RPMI7951 (cell line): ENCODE measurements at regions not wholly inside any gene's neighbourhood (a gene's known extent, or its start where the extent isn't known, plus 50 kb on each side); places are given as distances from the start of the nearest gene placed in this dataset.
"Not testable (repeated sequence)": the region's sequence is repeated elsewhere in the genome, so short reads cannot be mapped to it uniquely, and the experiment has no call there.

Source experiments
- DNase-seq: peaks from one replicate; pipeline ENCODE4 v3.0.0-alpha.2; 2012; ENCODE audit warnings: low read depth

DNA sequence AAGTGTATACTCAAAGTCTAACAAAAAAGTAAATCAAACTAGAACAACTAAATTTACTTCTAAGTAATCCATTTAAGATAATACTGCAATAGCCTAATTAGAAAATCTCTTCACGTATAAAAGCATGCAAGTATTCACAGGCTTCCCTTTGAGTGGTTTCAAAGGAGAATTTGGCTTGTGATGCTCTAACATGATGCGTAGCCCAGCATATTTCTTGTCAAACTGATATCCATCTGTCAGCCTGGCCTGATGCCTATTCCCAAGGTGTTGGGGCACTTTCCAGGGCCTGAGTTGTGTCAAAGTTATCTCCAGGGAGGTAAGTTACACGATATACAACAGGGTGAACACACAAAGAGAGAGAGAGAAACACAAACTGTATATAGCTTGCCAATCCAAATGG is 287.0 kb upstream of the MAGEB18 start:
- no peak for DNase-seq

DNA sequence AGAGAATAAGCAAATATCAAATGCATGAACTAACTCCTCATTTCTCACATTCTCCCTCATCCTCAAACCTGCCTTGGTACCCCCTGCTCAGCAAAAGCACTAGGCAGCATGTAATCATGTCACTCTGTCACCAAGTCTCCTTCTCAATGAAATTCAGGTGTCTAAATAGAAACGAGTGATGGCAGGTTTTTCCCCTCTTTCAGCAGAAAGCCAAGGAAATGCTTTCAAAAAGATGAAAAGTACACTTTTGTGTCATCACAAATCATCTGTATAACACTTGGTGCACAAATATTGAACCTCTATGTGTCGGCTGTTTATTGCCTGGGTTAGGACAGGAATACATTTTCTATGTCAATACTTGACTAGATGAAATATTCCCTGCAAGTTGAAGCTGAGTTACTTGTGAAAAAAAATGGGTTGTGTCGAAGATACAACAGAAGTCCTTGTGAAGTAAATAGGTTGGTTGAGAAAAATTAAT is 285.1 kb upstream of the MAGEB18 start:
- DNase-seq, result no peak

DNA sequence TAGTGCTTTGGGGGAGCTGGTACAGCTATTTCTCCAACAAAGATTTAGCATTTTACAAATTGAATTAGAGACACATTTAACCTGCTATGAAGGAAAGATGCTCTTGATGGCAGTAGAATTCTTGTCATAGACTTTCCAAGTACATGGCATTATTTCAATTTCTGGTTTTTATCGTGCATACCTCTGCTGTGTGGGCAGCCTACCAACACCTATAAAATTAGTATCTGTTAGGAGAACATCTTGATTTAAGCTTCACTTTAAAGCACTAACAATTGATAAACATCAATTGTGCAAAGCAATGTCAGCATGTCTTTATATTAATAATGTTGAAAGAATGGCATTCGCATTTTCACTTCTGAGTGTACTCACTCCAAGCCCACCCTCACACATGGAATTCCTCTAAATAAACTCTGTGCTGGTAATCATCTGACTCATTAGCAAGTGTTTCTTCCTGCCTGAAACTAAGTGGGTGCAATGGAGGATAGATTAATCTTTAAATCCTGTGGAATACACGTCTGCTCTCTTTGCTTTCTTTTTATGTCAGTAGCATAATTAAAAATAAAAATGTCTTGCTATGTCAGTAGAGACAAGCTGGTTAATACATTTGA is 279.8 kb upstream of the MAGEB18 start:
- DNase-seq, result no peak

DNA sequence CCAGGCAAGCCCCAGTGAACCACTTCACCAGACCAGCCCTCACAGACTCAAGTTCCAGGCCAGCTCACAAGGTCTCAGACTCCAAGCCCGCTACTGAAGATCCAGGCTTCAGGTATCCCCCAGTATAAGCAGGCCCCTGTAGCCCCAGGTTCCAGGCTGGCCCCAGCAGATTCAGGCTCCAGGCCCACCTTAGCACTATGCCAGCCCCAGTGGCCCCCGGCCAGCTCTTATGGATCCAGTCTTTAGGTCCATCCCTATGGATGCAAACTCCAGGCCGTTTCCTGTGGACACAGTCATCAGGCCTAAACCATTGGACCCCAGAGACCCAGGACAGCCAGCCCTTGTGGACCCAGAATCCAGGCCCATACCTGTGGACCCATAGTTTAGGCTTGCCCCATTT is 277.8 kb upstream of the MAGEB18 start:
- no peak for DNase-seq

DNA sequence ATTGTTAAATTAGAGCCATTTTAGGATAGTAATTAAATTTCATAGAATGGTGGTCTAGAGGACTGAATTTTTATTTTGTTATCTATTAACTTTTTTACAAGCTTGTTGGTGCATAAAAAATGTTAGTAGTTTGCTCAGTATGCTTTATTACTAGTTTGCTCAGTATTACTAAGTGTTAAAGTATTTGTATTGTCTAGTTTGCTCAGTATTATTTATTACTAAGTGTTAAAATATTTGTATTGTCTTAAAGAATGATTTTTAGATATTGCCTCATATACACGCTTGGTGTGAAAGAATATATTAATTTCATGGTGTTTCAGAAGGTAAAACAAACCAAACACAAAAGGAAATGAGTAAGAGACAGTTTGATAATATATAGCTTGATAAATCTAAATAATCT is 268.4 kb upstream of the MAGEB18 start:
- no peak for DNase-seq

DNA sequence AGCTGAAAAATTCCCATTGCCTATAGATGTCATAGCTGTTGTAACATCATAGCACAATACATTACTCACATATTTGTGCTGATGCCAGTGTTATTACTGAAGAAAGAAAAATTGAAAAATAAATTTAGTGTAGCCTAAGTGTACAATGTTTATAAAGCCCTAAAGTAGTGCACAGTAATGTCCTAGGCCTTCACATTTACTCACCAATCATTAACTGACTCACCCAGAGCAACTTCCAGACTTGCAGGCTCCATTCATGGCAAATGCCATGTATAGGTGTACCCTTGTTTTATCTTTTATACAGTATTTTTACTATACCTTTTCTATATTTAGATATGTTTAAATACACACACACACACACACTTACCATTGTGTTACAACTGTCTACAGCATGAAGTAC is 265.4 kb upstream of the MAGEB18 start:
- no peak for DNase-seq

DNA sequence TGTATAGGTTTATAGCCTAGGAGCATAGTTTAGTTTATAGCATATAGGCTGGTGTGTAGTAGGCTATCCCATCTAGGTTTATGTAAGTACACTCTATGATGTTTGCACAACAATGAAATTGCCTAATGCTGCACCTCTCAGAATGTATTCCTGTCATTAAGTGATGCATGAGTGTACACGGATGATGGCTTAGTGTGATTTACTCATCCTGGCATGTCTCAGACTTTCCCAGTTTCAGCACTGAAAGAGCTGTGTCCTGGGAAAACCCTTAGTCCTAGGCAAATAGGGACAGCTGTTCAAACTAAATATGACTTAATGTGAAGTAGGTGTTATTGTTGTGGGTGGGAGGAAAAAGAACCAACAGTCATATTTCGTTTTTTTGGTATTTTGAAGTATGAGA is 264.9 kb upstream of the MAGEB18 start:
- DNase-seq, result no peak

DNA sequence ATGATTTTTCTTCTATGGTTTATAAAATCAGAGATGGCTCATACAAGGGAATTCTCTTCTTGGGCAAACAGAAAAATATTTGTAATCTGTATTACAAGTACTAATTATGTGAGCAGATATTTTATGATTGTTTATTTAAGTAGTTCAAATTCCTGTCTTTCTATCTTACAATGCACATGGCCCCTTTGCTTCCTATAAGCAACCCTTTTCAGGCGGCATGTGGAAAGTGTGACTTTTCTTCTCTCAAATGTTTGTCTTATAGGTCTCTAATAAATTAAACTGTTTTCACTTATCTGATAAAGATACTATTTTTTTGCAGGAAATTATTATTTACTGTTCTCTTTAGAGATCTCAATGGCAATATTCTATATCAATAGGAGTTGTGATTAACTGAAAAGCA is 259.3 kb upstream of the MAGEB18 start:
- no peak for DNase-seq

DNA sequence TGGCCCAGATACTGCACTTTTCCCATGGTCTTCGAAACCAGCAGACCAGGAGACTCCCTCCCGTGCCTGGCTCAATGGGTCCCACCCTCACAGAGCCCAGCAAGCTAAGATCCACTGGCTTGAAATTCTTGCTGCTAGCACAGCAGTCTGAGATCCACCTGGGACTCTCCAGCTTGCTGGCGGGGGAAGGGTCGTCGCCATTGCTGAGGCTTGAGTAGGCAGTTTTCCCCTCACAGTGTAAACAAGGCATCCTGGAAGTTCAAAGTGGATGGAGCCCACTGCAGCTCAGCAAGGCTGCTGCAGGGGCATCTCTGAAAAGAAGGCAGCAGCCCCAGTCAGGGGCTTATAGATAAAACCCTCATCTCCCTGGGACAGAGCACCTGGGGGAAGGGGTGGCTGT is 255.6 kb upstream of the MAGEB18 start:
- not testable (repeated sequence) for DNase-seq

DNA sequence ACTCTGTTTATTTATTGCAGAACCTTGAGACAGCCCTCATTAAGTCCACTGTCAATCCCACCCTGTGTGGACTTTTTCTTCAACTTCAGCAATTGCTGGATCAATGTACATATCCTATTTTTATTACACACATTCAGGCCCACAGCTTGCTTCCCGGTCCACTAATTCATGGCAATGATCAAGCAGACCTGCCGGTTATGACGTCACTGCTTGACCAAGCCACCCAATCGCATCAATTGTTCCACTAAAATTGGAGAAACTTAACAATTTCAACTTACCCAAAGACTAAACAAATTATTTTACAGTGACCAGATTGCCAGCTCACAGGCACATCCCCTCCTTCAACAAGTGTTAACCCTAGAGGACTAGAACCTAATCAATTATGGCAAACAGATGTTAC is 240.4 kb upstream of the MAGEB18 start:
- DNase-seq, result no peak

DNA sequence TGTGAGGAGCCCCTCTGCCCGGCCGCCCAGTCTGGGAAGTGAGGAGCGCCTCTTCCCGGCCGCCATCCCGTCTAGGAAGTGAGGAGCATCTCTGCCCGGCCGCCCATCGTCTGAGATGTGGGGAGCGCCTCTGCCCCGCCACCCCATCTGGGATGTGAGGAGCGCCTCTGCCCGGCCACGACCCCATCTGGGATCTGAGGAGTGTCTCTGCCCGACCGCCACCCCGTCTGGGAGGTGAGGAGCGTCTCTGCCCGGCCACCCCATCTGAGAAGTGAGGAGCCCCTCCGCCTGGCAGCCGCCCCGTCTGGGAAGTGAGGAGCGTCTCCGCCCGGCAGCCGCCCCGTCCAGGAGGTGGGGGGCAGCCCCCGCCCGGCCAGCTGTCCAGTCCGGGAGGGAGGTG is 232.4 kb upstream of the MAGEB18 start:
- DNase-seq, result not testable (repeated sequence)

DNA sequence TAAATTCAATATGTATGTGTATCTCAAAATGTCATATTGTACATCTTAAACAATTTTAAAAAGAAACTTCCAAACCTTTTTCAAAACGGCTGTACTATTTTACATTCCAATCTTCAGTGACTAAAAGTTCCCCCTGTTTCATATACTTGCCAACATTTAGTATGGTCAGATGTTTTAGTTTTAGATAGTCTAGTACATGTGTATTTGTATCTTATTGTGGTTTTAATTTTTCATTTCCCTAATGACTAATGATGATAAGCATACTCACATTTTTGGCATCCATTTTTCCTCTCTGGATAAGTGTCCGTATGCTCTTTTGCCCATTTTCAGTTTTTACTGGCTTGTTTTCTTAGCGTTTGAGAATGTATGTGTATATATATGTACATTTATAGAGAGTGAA is 212.2 kb upstream of the MAGEB18 start:
- no peak for DNase-seq

DNA sequence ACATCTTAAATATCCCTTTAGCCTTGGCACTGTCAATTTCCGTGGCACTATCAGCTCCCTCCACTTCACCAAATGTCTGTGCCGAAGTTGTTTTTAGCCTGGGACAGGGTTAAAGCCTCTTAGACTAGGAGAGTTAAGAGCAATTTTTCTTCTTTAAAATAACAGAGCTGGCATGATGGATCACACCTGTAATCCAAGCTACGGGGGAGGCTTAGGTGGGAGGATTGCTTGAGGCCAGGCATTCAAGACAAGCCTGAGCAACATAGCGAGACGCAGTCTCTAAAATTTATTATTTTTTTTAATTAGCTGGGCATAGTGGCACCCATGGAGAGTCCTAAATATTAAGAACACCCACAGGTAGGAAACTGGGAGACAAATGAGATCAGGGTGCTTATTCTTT is 209.8 kb upstream of the MAGEB18 start:
- no peak for DNase-seq

DNA sequence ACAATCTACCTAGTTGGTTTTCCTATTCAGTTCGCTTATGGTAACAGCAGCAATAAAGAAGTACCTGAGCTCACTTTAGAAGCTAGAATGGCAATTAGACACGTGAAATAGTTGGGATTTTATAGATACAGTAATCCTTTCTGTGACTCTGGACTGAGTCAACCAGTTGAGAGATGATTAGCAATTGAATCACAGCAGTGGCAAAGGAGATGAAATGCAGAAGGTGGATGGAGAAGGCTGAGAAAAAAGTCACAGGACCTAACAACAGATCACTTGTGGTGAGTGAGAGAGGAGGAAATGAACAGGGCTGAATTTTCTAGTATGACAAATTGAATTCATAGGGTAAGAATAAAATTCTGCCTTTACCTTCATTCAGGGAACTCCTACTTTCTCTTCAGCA is 197.1 kb upstream of the MAGEB18 start:
- DNase-seq, result no peak

DNA sequence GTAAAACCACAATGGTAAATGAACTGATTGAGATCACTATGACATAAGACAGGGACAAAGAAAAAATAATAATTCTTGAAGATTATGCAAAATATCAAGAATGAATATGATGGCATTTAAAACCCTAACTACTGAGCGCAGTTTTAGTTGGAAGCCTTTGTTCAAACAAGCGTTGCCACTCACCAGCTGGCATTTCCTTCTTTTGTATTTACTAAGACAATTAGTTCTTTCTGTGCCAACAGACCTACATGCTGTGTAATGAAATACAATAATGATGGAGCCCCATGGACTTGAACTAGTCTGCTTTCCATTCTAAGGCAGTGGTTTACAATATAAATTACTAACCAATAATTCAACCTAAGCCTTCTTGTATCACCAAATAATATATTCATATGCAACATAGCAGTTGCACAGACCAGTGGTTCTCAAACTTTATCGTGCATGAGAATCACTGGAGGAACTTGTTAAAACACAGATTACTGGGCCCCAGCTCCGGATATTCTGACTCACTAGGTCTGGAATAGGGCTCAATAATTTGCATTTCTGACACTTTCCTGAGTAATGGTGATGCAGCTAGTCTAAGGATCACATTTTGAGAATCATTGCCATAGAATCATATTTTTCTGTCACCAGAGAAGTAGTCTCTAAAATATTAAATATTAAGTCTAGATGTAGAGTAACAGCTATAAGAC is 196.4 kb upstream of the MAGEB18 start:
- no peak for DNase-seq

DNA sequence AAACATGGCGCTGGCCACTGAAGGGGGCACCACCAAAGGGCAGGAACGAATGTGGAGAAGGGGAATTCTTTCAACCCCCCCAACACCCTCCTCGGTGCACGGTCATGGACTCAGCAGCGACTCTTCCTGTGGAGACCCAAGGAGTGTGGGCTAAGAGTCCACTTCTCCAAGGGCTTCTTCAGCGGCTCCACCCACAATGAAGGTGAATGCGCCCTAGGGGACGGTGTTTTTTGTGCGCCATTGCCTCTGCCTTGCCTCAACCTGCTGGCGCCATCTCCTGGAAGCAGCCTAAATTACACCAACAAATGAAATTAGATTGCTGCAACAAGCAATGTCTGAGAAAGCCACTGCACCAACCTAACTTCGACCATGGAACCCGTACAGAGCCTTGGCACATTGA is 169.2 kb upstream of the MAGEB18 start:
- DNase-seq, result no peak

DNA sequence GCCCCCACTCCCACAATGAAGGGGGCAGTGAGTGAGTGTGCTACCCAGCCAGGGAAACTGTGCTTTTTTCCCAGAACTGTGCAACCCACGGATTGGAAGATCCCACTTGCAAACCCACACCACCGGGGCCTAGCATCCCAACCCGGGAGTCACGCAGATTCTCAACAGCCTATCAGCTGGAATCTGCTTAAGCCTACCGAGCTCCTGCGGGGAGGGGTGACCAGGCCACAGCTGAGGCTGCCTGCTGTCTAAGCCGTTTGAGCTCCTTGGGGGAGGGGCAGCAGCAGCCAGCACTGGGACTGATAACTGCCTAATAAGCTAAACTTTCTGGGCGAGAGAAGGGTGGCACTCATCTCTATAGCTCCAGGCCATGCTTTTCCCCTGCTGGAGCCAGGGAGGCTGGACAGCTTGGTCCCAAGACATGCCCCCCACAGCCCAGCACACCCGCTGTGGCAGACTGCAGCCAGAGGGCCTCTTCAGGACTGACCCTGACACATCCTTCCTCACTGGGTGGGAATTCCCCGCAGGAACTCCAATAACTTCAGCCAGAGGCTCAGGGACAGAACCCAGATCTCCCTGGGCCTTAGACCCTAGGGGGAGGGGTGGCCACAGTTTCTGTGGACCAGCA is 161.3 kb upstream of the MAGEB18 start:
- no peak for DNase-seq

DNA sequence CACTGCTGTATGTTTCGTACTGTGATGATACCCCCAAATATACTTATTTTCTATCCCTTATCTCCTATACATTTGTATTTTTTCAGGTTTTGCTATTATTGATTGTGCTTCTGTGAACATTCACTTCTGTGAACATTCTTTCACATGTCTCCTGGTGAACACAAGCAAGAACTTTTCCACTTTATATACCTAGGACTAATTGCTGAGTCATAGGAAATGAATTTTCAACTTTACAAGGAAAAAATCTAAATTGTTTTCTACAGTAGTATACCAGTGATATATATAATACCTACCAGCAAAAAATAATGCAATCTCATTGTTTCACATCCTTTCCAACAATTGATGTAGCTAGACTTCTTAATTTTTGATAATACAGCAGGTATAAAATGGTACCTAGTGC is 139.5 kb upstream of the MAGEB18 start:
- DNase-seq, result no peak

DNA sequence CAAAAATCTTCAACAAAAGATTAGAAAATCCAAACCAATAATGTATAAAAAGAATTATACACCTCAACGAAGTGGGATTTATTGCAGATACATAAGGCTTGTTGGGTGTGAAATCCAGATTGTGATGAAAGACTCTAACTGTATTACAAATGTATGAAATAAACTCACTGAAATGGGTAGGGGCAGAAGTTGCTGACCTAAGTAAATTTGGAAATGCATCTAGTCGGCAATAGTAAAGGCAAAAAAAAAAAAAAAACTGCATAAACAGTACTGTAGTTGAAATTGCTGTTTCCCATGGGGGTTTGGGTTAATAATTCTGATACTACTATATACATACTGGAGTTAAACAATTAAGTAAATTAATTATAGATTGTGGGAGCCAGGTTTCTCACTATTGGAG is 130.7 kb upstream of the MAGEB18 start:
- no peak for DNase-seq

DNA sequence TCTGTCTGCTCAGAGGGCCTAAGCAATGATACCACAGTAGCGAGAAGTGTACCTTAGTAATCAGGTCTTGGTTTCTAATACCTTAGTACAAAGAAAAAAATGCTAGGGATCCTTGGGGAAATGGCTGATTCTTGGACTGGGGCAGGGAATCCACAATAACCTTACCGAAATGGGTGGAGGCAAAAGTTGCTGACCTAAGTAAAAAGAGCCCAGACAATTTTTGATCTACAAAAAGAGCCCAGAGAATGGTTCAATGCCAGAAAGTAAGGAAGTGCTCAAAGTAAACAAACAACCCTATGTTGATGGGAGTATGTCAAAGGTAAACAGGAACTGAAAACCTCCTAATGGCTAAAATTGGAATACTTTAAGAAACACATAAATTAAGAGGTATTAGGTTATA is 130.1 kb upstream of the MAGEB18 start:
- no peak for DNase-seq

DNA sequence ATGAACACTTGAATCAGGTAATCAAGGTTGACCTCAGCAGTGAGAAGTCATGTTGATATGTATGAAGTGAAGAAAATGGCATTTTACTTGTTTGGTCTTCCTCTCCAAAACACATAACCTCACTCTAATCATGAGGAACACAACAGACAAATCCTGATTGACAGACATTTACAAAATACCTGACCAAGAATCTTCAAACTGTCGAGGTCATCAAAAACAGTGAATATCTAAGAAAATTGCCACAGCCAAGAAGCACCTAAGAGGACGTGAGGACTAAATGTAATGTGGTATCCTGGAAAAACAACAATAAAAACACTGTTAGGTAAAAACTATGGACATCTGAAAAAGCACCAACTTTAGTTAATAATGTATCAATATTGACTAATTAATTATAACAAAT is 129.5 kb upstream of the MAGEB18 start:
- DNase-seq, result no peak

DNA sequence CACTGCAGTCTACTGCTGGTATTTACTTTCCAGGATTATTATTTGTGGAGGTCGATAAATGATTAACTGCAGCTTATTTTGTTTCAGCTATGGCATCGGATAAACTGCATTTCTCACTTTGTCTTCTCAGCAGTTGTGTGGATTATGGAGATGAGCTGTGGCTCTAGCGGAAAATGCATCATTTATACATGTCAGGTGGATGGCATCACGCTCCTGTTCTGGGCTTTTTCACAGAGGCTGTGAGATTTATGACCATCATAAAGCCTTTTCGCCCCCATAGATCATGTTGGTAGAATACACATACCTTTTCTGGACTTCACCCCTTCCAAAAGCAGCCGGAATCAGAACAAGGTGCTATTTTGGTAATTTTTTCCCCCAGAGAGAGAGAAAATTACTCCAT is 118.8 kb upstream of the MAGEB18 start:
- no peak for DNase-seq

DNA sequence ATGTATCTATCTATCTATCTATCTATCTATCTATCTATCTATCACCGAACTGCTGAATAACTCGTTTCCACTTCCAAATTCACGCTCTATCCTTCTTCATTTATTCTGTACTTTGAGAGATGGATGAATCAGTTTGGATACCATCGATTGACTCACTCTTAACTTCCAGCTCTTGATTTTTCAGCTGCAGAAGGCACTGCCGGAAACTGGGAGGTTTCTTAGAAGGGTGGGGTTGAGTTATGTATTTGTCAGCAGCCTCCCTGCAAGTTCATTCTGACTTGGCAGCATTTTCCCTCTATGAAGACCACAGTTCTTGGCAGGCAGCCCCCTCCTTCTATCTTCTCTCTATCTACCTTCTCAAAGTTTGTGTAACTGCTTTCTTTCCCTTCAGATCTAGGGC is 112.0 kb upstream of the MAGEB18 start:
- no peak for DNase-seq
